A673 (cell line): ENCODE measurements at regions not wholly inside any gene's neighbourhood (a gene's known extent, or its start where the extent isn't known, plus 50 kb on each side); places are given as distances from the start of the nearest gene placed in this dataset.

Experiments used
- EZH2 ChIP-seq: fragments of 200-600 bp; sonication (generic); IDR thresholded peaks from 2 replicates; pipeline ENCODE4 v1.6.1; 2017; ENCODE audit warnings: borderline replicate concordance, low read depth, mild to moderate bottlenecking, mixed read lengths, antibody characterized with exemption, low read length; ENCODE audit not compliant: poor library complexity, severe bottlenecking
- TF ChIP-seq, protein P1 (sequence below): fragments of 300-800, 200-600 bp; sonication (generic); conservative IDR thresholded peaks from 2 replicates; pipeline ENCODE4 v1.5.1; 2017; ENCODE audit warnings: low read depth, mild to moderate bottlenecking, antibody characterized with exemption, low read length, moderate library complexity, mixed read lengths

DNA sequence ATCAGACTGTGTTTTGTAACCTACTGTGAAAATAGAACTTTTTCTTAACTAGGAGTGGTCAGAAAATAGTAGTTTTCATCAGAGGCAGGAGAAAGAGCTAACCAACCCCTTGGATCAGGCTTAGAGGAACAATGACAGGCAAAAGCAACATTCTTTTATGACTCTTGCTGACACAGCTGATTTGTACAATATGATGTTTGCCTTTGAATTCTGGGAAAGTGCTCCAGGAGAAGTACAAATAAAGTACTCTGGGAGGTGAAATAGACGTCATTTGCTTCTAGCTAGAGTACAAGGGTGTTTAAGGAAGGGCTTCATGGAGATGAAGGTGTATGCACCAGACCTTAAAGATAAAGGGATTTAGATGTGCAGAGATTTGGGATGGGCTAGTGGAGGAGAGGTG lies 75.1 kb upstream of the KIAA1217 start:
- TF ChIP-seq, protein P1, sequence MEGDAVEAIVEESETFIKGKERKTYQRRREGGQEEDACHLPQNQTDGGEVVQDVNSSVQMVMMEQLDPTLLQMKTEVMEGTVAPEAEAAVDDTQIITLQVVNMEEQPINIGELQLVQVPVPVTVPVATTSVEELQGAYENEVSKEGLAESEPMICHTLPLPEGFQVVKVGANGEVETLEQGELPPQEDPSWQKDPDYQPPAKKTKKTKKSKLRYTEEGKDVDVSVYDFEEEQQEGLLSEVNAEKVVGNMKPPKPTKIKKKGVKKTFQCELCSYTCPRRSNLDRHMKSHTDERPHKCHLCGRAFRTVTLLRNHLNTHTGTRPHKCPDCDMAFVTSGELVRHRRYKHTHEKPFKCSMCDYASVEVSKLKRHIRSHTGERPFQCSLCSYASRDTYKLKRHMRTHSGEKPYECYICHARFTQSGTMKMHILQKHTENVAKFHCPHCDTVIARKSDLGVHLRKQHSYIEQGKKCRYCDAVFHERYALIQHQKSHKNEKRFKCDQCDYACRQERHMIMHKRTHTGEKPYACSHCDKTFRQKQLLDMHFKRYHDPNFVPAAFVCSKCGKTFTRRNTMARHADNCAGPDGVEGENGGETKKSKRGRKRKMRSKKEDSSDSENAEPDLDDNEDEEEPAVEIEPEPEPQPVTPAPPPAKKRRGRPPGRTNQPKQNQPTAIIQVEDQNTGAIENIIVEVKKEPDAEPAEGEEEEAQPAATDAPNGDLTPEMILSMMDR: no peak
- no peak for TF ChIP-seq EZH2
